Astrocyte (in vitro differentiated cells and primary cell): ENCODE measurements at regions not wholly inside any gene's neighbourhood (a gene's known extent, or its start where the extent isn't known, plus 50 kb on each side); places are given as distances from the start of the nearest gene placed in this dataset.
A peak's percentile ranks its signal among the peaks of the same experiment; 100 is the strongest.

Source experiments
- DNase-seq: peaks from one replicate; pipeline ENCODE4 v3.0.0-alpha.2; 2010; ENCODE audit warnings: low read depth
- FAIRE-seq: peaks from 2 replicates; lab custom pipeline; 2011; peaks lifted over from hg19 to GRCh38; lab: Jason Lieb, UNC
- H2AFZ ChIP-seq: 2 replicates; pipeline ENCODE4 v1.6.0; 2012; ENCODE audit warnings: low read depth, low read length, inconsistent platforms
- H3K27ac ChIP-seq: 2 replicates; pipeline ENCODE4 v1.5.1; 2011; ENCODE audit warnings: low read depth, low read length, inconsistent platforms
- H3K27me3 ChIP-seq: 2 replicates; pipeline ENCODE4 v1.6.0; 2011; ENCODE audit warnings: low read length, inconsistent platforms; ENCODE audit not compliant: insufficient read depth
- H3K36me3 ChIP-seq: 2 replicates; pipeline ENCODE4 v1.5.1; 2011; ENCODE audit warnings: low read length, inconsistent platforms; ENCODE audit not compliant: insufficient read depth
- H3K4me1 ChIP-seq: 2 replicates; pipeline ENCODE4 v1.5.1; 2011; ENCODE audit warnings: low read length, inconsistent platforms; ENCODE audit not compliant: insufficient read depth
- H3K4me2 ChIP-seq: 2 replicates; pipeline ENCODE4 v1.6.0; 2012; ENCODE audit warnings: low read length, inconsistent platforms
- H3K4me3 ChIP-seq: 2 replicates; pipeline ENCODE4 v1.5.1; 2011; ENCODE audit warnings: low read depth, mild to moderate bottlenecking, low read length, inconsistent platforms; ENCODE audit not compliant: insufficient read depth
- H3K79me2 ChIP-seq: 2 replicates; pipeline ENCODE4 v1.6.0; 2012; ENCODE audit warnings: mild to moderate bottlenecking, low read length, inconsistent platforms; ENCODE audit not compliant: insufficient read depth
- H3K9ac ChIP-seq: 2 replicates; pipeline ENCODE4 v1.6.0; 2012; ENCODE audit warnings: mild to moderate bottlenecking, low read length, inconsistent platforms
- H3K9me3 ChIP-seq: 2 replicates; pipeline ENCODE4 v1.5.1; 2012; ENCODE audit warnings: low read depth, mild to moderate bottlenecking, low read length, inconsistent platforms; ENCODE audit not compliant: insufficient read depth
- H4K20me1 ChIP-seq: 2 replicates; pipeline ENCODE4 v1.6.0; 2012; ENCODE audit warnings: low read length, inconsistent platforms; ENCODE audit not compliant: insufficient read depth
- H3K27ac Mint-ChIP-seq: one replicate; pipeline ENCODE4 v1.8.0; 2021; ENCODE audit warnings: mild to moderate bottlenecking, mixed read lengths; ENCODE audit not compliant: unreplicated experiment
- H3K27me3 Mint-ChIP-seq: one replicate; pipeline ENCODE4 v1.8.0; 2021; ENCODE audit warnings: low read depth, mixed read lengths; ENCODE audit not compliant: unreplicated experiment
- H3K36me3 Mint-ChIP-seq: one replicate; pipeline ENCODE4 v1.8.0; 2021; ENCODE audit warnings: low read depth, mixed read lengths; ENCODE audit not compliant: unreplicated experiment
- H3K4me1 Mint-ChIP-seq: one replicate; pipeline ENCODE4 v1.8.0; 2021; ENCODE audit warnings: low read depth, mixed read lengths; ENCODE audit not compliant: unreplicated experiment
- H3K4me3 Mint-ChIP-seq: one replicate; pipeline ENCODE4 v1.8.0; 2021; ENCODE audit warnings: mild to moderate bottlenecking, moderate library complexity, mixed read lengths; ENCODE audit not compliant: unreplicated experiment
- H3K9me3 Mint-ChIP-seq: one replicate; pipeline ENCODE4 v1.8.0; 2021; ENCODE audit warnings: mild to moderate bottlenecking, mixed read lengths; ENCODE audit not compliant: unreplicated experiment
- EZH2 ChIP-seq: IDR thresholded peaks from 2 replicates; pipeline ENCODE4 v1.6.1; 2012; ENCODE audit warnings: mild to moderate bottlenecking, low read length, inconsistent platforms; ENCODE audit not compliant: insufficient read depth
- TF ChIP-seq, protein P1 (sequence below): IDR thresholded peaks from 2 replicates; pipeline ENCODE4 v1.5.1; 2011; ENCODE audit warnings: low read depth, mild to moderate bottlenecking, inconsistent platforms, low read length, moderate library complexity; ENCODE audit not compliant: insufficient read depth

GRCh38 chr18:69261406-69261805 is 139.3 kb upstream of the DOK6 start:
- FAIRE-seq: no peak

GRCh38 chr18:69265656-69266055 is 135.0 kb upstream of the DOK6 start:
- H3K9ac ChIP-seq: no peak overlapping the region
- no peaks in the 10 kb centered on the region for H3K79me2 ChIP-seq
- H3K4me1 ChIP-seq: no peaks in the 10 kb centered on the region
- H3K27ac ChIP-seq: no peak overlapping the region
- no peak overlapping the region for H3K4me2 ChIP-seq
- no peaks in the 10 kb centered on the region for H3K27me3 Mint-ChIP-seq
- H3K4me1 Mint-ChIP-seq: no peaks in the 10 kb centered on the region
- no peaks in the 10 kb centered on the region for H3K27me3 ChIP-seq
- TF ChIP-seq EZH2: no peak
- TF ChIP-seq, protein P1, sequence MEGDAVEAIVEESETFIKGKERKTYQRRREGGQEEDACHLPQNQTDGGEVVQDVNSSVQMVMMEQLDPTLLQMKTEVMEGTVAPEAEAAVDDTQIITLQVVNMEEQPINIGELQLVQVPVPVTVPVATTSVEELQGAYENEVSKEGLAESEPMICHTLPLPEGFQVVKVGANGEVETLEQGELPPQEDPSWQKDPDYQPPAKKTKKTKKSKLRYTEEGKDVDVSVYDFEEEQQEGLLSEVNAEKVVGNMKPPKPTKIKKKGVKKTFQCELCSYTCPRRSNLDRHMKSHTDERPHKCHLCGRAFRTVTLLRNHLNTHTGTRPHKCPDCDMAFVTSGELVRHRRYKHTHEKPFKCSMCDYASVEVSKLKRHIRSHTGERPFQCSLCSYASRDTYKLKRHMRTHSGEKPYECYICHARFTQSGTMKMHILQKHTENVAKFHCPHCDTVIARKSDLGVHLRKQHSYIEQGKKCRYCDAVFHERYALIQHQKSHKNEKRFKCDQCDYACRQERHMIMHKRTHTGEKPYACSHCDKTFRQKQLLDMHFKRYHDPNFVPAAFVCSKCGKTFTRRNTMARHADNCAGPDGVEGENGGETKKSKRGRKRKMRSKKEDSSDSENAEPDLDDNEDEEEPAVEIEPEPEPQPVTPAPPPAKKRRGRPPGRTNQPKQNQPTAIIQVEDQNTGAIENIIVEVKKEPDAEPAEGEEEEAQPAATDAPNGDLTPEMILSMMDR: no peak
- H3K36me3 ChIP-seq: no peaks in the 10 kb centered on the region
- no peaks in the 10 kb centered on the region for H3K36me3 Mint-ChIP-seq
- no peak overlapping the region for H2AFZ ChIP-seq
- no peaks in the 10 kb centered on the region for H3K9me3 ChIP-seq
- no peak overlapping the region for H3K4me3 ChIP-seq
- no peaks in the 10 kb centered on the region for H4K20me1 ChIP-seq
- no peak overlapping the region for H3K27ac Mint-ChIP-seq
- no peak overlapping the region for H3K4me3 Mint-ChIP-seq
- FAIRE-seq (no peak), DNase-seq (no peak)
- no peaks in the 10 kb centered on the region for H3K9me3 Mint-ChIP-seq

More at GRCh38 chr18:69261406-69261805, 139.3 kb upstream of the DOK6 start:
- Histone ChIP-seq H3K4me1 (no peaks in the 10 kb centered on the region), H3K36me3 (no peaks in the 10 kb centered on the region), H3K9ac (no peak overlapping the region), H2AFZ (no peak overlapping the region), H3K27me3 (no peaks in the 10 kb centered on the region), H3K9me3 (no peaks in the 10 kb centered on the region), H4K20me1 (no peaks in the 10 kb centered on the region), H3K79me2 (no peaks in the 10 kb centered on the region), H3K4me3 (no peak overlapping the region), H3K27ac (no peak overlapping the region), H3K4me2 (no peak overlapping the region)
- Mint-ChIP-seq H3K4me1 (no peaks in the 10 kb centered on the region), H3K27ac (no peak overlapping the region), H3K27me3 (no peaks in the 10 kb centered on the region), H3K9me3 (no peaks in the 10 kb centered on the region), H3K4me3 (no peak overlapping the region), H3K36me3 (no peaks in the 10 kb centered on the region)
- TF ChIP-seq, protein P1: no peak
- TF ChIP-seq EZH2: no peak
- peak; percentile 22 for DNase-seq

GRCh38 chr18:69267895-69268294 is 132.8 kb upstream of the DOK6 start:
- Mint-ChIP-seq H3K27ac (no peak overlapping the region), H3K27me3 (no peaks in the 10 kb centered on the region), H3K4me1 (no peaks in the 10 kb centered on the region), H3K9me3 (no peaks in the 10 kb centered on the region), H3K36me3 (no peaks in the 10 kb centered on the region), H3K4me3 (no peak overlapping the region)
- DNase-seq (no peak), FAIRE-seq (no peak)
- Histone ChIP-seq H4K20me1 (no peaks in the 10 kb centered on the region), H3K9me3 (no peaks in the 10 kb centered on the region), H3K4me3 (no peak overlapping the region), H3K27me3 (no peaks in the 10 kb centered on the region), H3K79me2 (no peaks in the 10 kb centered on the region), H3K27ac (no peak overlapping the region), H3K4me2 (no peak overlapping the region), H3K36me3 (no peaks in the 10 kb centered on the region), H3K4me1 (no peaks in the 10 kb centered on the region), H3K9ac (no peak overlapping the region), H2AFZ (no peak overlapping the region)
- TF ChIP-seq EZH2: no peak
- TF ChIP-seq, protein P1: no peak
